H1 (cell line): ENCODE measurements at regions not wholly inside any gene's neighbourhood (a gene's known extent, or its start where the extent isn't known, plus 50 kb on each side); places are given as distances from the start of the nearest gene placed in this dataset.
"Not testable (repeated sequence)": the region's sequence is repeated elsewhere in the genome, so short reads cannot be mapped to it uniquely, and the experiment has no call there.

ENCODE experiments used
- CTCF ChIA-PET: fragments of 300-600 bp; sonication (Branson Sonifier 250); formaldehyde crosslinking; loops from one replicate; lab custom pipeline; 2021; ENCODE audit not compliant: partially characterized antibody; lab: Charles Lee
- POLR2A ChIA-PET: fragments of 300-600 bp; sonication (Branson Sonifier 250); formaldehyde crosslinking; loops from one replicate; lab custom pipeline; 2021; ENCODE audit warnings: inconsistent platforms; ENCODE audit not compliant: partially characterized antibody; lab: Charles Lee
- DNase-seq, 2 experiments: peaks; one replicate each; pipeline versions ENCODE4 v3.0.0 to v3.0.0-alpha.2; 2010 to 2022; ENCODE audit warnings: low spot score in 2 of 2, low read depth in 1 of 2, mixed read lengths in 1 of 2
- FAIRE-seq: peaks from 2 replicates; lab custom pipeline; 2011; peaks lifted over from hg19 to GRCh38; lab: Jason Lieb, UNC
- H2AFZ ChIP-seq: 2 replicates; pipeline ENCODE4 v1.8.1; 2012; ENCODE audit warnings: low read length, inconsistent platforms
- H2AK5ac ChIP-seq: 2 replicates; pipeline ENCODE4 v1.6.1; 2013; ENCODE audit warnings: low read depth, low read length
- H2BK120ac ChIP-seq: replicated peaks from 2 replicates; pipeline ENCODE3; 2013; ENCODE audit warnings: low read depth, low read length, inconsistent platforms
- H2BK12ac ChIP-seq: 2 replicates; pipeline ENCODE4 v1.6.1; 2013; ENCODE audit warnings: low read depth, low read length
- H2BK15ac ChIP-seq: 2 replicates; pipeline ENCODE4 v1.6.1; 2013; ENCODE audit warnings: low read length
- H2BK20ac ChIP-seq: 2 replicates; pipeline ENCODE4 v1.6.1; 2013; ENCODE audit warnings: low read length
- H2BK5ac ChIP-seq: 2 replicates; pipeline ENCODE4 v1.6.1; 2013; ENCODE audit warnings: low read depth, low read length
- H3K14ac ChIP-seq: 2 replicates; pipeline ENCODE4 v1.6.1; 2013; ENCODE audit warnings: inconsistent platforms; ENCODE audit not compliant: insufficient read length
- H3K18ac ChIP-seq: 2 replicates; pipeline ENCODE4 v1.6.1; 2013; ENCODE audit warnings: low read length; ENCODE audit errors: extremely low read depth
- H3K23ac ChIP-seq: 2 replicates; pipeline ENCODE4 v1.6.1; 2013; ENCODE audit warnings: inconsistent platforms; ENCODE audit not compliant: insufficient read length
- H3K23me2 ChIP-seq: 2 replicates; pipeline ENCODE4 v1.6.1; 2013; ENCODE audit warnings: low read depth, low read length
- H3K27ac ChIP-seq: 2 replicates; pipeline ENCODE4 v1.6.1; 2011; ENCODE audit warnings: low read depth, low read length, inconsistent platforms
- H3K27me3 ChIP-seq, 4 experiments: replicated peaks in 1 of 4; 1 replicate in 1 of 4; 2 replicates in 3 of 4; pipeline versions ENCODE4 v1.6.1 to v1.8.1; 2011 to 2013; ENCODE audit warnings: low read length in 3 of 4, mild to moderate bottlenecking in 3 of 4, inconsistent platforms in 2 of 4, mixed read lengths in 2 of 4, moderate library complexity in 1 of 4; ENCODE audit not compliant: control insufficient read depth in 3 of 4, insufficient read depth in 3 of 4; ENCODE audit errors: extremely low read depth in 1 of 4
- H3K36me3 ChIP-seq, 4 experiments: 2 replicates each; pipeline versions ENCODE4 v1.6.1 to v1.8.1; 2011 to 2013; ENCODE audit warnings: mild to moderate bottlenecking in 4 of 4, low read length in 3 of 4, moderate library complexity in 2 of 4, control low read depth in 1 of 4, inconsistent platforms in 1 of 4; ENCODE audit not compliant: insufficient read depth in 4 of 4, control insufficient read depth in 2 of 4
- H3K4ac ChIP-seq: replicated peaks from 2 replicates; pipeline ENCODE3; 2013; ENCODE audit warnings: low read length, low read depth, mixed read lengths, inconsistent platforms; ENCODE audit not compliant: insufficient read length
- H3K4me1 ChIP-seq, 4 experiments: replicated peaks in 1 of 4; 1 replicate in 1 of 4; 2 replicates in 3 of 4; pipeline versions ENCODE4 v1.6.1 to v1.8.1; 2011 to 2013; ENCODE audit warnings: low read length in 3 of 4, inconsistent platforms in 2 of 4, mixed read lengths in 1 of 4; ENCODE audit not compliant: insufficient read depth in 4 of 4, control insufficient read depth in 3 of 4
- H3K4me2 ChIP-seq, 2 experiments: 2 replicates each; pipeline versions ENCODE4 v1.6.1 to v1.8.1; 2011 to 2013; ENCODE audit warnings: low read depth in 2 of 2, low read length in 2 of 2, control low read depth in 1 of 2, inconsistent platforms in 1 of 2, mild to moderate bottlenecking in 1 of 2; ENCODE audit not compliant: insufficient read depth in 1 of 2
- H3K4me3 ChIP-seq, 4 experiments: fragments of 200-600, 300-600 bp in 1 of 4; sonication (generic), shearing (Covaris generic), sonication (Bioruptor Twin) in 1 of 4; 2 replicates each; pipeline versions ENCODE4 v1.5.1 to v1.8.1; 2011 to 2016; ENCODE audit warnings: low read length in 4 of 4, low read depth in 3 of 4, control low read depth in 2 of 4, inconsistent platforms in 2 of 4, mild to moderate bottlenecking in 2 of 4, mixed read lengths in 1 of 4, moderate library complexity in 1 of 4; ENCODE audit not compliant: insufficient read depth in 2 of 4; ENCODE audit errors: extremely low read depth in 1 of 4
- H3K56ac ChIP-seq: replicated peaks from 2 replicates; pipeline ENCODE3; 2013; ENCODE audit warnings: low read depth, mild to moderate bottlenecking, mixed read lengths, low read length, inconsistent platforms; ENCODE audit not compliant: insufficient read length
- H3K79me1 ChIP-seq: 2 replicates; pipeline ENCODE4 v1.6.1; 2013; ENCODE audit warnings: low read depth, low read length, control low read depth
- H3K79me2 ChIP-seq, 2 experiments: 2 replicates each; pipeline versions ENCODE4 v1.6.1 to v1.8.1; 2012 to 2013; ENCODE audit warnings: low read length in 2 of 2, mild to moderate bottlenecking in 2 of 2, inconsistent platforms in 1 of 2; ENCODE audit not compliant: insufficient read depth in 2 of 2, control insufficient read depth in 1 of 2
- H3K9ac ChIP-seq, 4 experiments: replicated peaks in 1 of 4; 1 replicate in 1 of 4; 2 replicates in 3 of 4; pipeline versions ENCODE4 v1.6.1 to v1.8.1; 2011 to 2013; ENCODE audit warnings: low read depth in 3 of 4, low read length in 3 of 4, control low read depth in 2 of 4, mild to moderate bottlenecking in 2 of 4, moderate library complexity in 2 of 4, inconsistent platforms in 1 of 4; ENCODE audit errors: extremely low read depth in 1 of 4
- H3K9me3 ChIP-seq, 2 experiments: 2 replicates each; pipeline versions ENCODE4 v1.6.1 to v1.8.1; 2012 to 2013; ENCODE audit warnings: mild to moderate bottlenecking in 2 of 2, moderate library complexity in 2 of 2, control low read depth in 1 of 2, inconsistent platforms in 1 of 2, low read depth in 1 of 2, low read length in 1 of 2, mixed read lengths in 1 of 2; ENCODE audit not compliant: insufficient read depth in 2 of 2
- H4K20me1 ChIP-seq, 2 experiments: replicated peaks in 1 of 2; 2 replicates each; pipeline versions ENCODE3 to v1.8.1; 2011 to 2013; ENCODE audit warnings: inconsistent platforms in 2 of 2, low read length in 2 of 2, mild to moderate bottlenecking in 1 of 2; ENCODE audit not compliant: insufficient read depth in 2 of 2, control insufficient read depth in 1 of 2
- H4K5ac ChIP-seq: 2 replicates; pipeline ENCODE4 v1.6.1; 2013; ENCODE audit warnings: low read length, low read depth, mixed read lengths, inconsistent platforms; ENCODE audit not compliant: insufficient read length
- H4K8ac ChIP-seq: 2 replicates; pipeline ENCODE4 v1.8.0; 2013; ENCODE audit warnings: mild to moderate bottlenecking, moderate library complexity, low read length, inconsistent platforms; ENCODE audit not compliant: insufficient read depth; ENCODE audit errors: extremely low read depth
- H4K91ac ChIP-seq: replicated peaks from 2 replicates; pipeline ENCODE3; 2013; ENCODE audit warnings: low read length, mixed read lengths, inconsistent platforms; ENCODE audit not compliant: insufficient read length
- WGBS, 2 experiments: shearing (Covaris generic) in 1 of 2; methylation state at CpG; one replicate each; pipeline versions ENCODE4 v1.1.6 to v1.1.7; 2013 to 2015; ENCODE audit warnings: low lambda C conversion rate in 2 of 2, mixed read lengths in 2 of 2, inconsistent platforms in 1 of 2, low coverage in 1 of 2, missing lambda C conversion rate in 1 of 2; ENCODE audit not compliant: insufficient replicate concordance in 2 of 2, insufficient coverage in 1 of 2, insufficient read length in 1 of 2; ENCODE audit errors: extremely low coverage in 1 of 2, missing lambda C conversion rate in 1 of 2; 5-methylcytosine and 5-hydroxymethylcytosine counted together

- H4K91ac ChIP-seq, FAIRE-seq, H3K14ac ChIP-seq, CTCF ChIA-PET, H3K4me1 ChIP-seq, H4K20me1 ChIP-seq, H2BK20ac ChIP-seq, H3K18ac ChIP-seq, H2BK5ac ChIP-seq, H2AK5ac ChIP-seq, H2BK120ac ChIP-seq, H3K9me3 ChIP-seq, H2BK12ac ChIP-seq, H3K56ac ChIP-seq, H2BK15ac ChIP-seq, H4K8ac ChIP-seq, H2AFZ ChIP-seq, H3K4ac ChIP-seq, DNase-seq, H4K5ac ChIP-seq, H3K23ac ChIP-seq, H3K27ac ChIP-seq, H3K36me3 ChIP-seq, H3K79me1 ChIP-seq, H3K79me2 ChIP-seq, POLR2A ChIA-PET, H3K27me3 ChIP-seq, H3K4me2 ChIP-seq, H3K23me2 ChIP-seq, H3K9ac ChIP-seq, H3K4me3 ChIP-seq: not testable (repeated sequence)
- WGBS, 2 experiments: 92% methylated on average over 8 of the region's 8 CpGs; no CpG with 5 or more reads in 1 of the 2 experiments
These were observed 448.6 kb upstream of the UBE2E3 start for GRCh38 chr2:180531787-180532186.
